Testis (tissue), 2 donors: ENCODE measurements at regions not wholly inside any gene's neighbourhood (a gene's known extent, or its start where the extent isn't known, plus 50 kb on each side); places are given as distances from the start of the nearest gene placed in this dataset.

Experiments
- POLR2A ChIP-seq: fragments of 450-650 bp; IDR thresholded peaks from one replicate; pipeline ENCODE4 v1.6.1; 2017; ENCODE audit warnings: antibody characterized with exemption, mild to moderate bottlenecking, moderate library complexity
- TF ChIP-seq, protein P1 (sequence below), 3 experiments: fragments of 450-650 bp in 2 of 3; fragments of 200-600 bp in 1 of 3; sonication (generic) in 1 of 3; IDR thresholded peaks; one replicate each; pipeline ENCODE4 v1.5.1; 2016 to 2019; ENCODE audit warnings: antibody characterized with exemption in 3 of 3, mild to moderate bottlenecking in 2 of 3, moderate library complexity in 1 of 3

DNA sequence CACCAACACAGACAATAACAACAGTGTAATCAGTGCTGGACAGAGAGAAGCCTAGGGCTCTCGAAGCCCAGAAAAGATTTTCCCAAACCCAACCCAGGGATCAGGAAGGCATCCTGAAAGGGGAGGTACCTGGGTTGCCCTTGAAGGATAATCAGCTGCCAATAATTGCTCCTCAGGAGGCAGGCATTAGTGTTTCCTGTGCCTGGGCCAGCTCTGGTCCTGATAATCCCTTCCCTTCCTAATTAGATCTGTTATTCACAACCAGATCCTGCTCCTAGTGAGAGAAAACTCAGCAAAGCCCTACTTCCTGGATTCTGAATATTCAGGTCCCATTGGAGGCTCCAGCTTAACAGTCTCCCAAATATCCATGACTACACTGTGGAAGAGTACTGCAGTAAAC, 117.4 kb downstream of the DMRTA2 start:
- TF ChIP-seq, protein P1, sequence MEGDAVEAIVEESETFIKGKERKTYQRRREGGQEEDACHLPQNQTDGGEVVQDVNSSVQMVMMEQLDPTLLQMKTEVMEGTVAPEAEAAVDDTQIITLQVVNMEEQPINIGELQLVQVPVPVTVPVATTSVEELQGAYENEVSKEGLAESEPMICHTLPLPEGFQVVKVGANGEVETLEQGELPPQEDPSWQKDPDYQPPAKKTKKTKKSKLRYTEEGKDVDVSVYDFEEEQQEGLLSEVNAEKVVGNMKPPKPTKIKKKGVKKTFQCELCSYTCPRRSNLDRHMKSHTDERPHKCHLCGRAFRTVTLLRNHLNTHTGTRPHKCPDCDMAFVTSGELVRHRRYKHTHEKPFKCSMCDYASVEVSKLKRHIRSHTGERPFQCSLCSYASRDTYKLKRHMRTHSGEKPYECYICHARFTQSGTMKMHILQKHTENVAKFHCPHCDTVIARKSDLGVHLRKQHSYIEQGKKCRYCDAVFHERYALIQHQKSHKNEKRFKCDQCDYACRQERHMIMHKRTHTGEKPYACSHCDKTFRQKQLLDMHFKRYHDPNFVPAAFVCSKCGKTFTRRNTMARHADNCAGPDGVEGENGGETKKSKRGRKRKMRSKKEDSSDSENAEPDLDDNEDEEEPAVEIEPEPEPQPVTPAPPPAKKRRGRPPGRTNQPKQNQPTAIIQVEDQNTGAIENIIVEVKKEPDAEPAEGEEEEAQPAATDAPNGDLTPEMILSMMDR (IDR thresholded peaks at IDR 0.05), result no peak
- no peak for TF ChIP-seq POLR2A
